ENCODE measurements at regions not wholly inside any gene's neighbourhood (a gene's known extent, or its start where the extent isn't known, plus 50 kb on each side); places are given as distances from the start of the nearest gene placed in this dataset.
"Not testable (repeated sequence)": the region's sequence is repeated elsewhere in the genome, so short reads cannot be mapped to it uniquely, and the experiment has no call there.

DNA sequence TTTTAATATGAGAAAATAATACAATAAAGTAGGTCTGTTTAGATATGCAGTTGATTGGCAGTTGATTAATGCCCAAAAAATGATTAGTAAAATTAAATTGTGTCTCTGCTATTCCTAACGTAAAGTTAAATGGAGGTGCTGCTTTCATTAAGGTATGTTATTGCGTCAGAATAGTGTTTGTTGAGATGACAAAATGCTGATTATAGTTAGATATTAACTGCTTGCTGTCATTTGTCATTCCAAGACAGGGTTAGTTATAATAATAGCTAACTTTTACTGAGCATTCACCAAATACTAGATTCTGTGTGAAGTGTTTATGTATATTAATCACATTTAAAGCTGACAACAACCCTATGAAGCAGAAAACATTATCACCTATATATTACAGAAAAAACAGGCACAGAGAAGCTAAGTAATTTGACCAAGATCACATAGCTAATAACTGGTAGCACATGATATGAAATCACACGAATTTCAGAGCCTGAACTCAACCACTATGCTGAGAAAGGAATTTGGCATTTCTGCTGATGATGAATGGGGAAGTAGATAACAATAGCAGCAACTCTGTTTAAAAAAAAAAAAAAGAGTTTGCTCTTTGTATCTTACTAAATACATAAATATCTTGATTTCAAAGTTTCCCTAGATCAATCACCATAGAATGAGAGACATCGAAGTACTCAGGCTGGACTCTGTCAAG, 59.7 kb upstream of the WDR44 start:
- H3K27ac ChIP-seq (ENCODE audit: low read depth, low read length): no peak overlapping the region
- H3K36me3 ChIP-seq (ENCODE audit: control insufficient read depth in 3 of 3, insufficient read depth in 3 of 3, low read length in 3 of 3): no peaks in the 10 kb centered on the region
- no peaks in the 10 kb centered on the region for H3K9me3 ChIP-seq (ENCODE audit: control insufficient read depth in 3 of 3, low read length in 3 of 3)
- no peak overlapping the region for H3K4me3 ChIP-seq (ENCODE audit: low read length in 3 of 3)
- no peaks in the 10 kb centered on the region for H3K4me1 ChIP-seq (ENCODE audit: control insufficient read depth in 3 of 3, insufficient read depth in 3 of 3, low read length in 3 of 3)
- no peaks in the 10 kb centered on the region for H3K27me3 ChIP-seq (ENCODE audit: control insufficient read depth in 3 of 3, insufficient read depth in 3 of 3, low read length in 3 of 3)
- H3K9ac ChIP-seq (ENCODE audit: low read depth in 1 of 3, low read length in 3 of 3): no peak overlapping the region

DNA sequence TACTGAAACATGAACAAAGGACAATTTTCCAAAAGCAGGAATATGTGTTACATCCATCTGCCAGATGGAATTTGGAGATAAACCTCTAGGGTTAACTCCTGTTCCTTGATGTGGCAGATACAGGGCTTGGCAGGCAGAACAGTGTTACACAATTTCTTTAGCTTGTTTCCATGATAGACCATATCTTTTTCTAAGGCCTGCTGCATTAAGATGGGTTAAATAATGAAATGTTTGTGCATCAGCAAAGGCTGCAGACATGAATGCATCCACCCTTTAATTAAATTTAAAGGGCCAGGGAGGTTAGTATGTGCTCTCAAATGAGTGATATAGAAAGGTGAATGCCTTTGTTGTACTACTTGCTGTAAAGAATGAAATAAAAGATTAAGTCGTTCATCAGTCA, 50.1 kb upstream of the WDR44 start:
- not testable (repeated sequence) for H3K9me3 ChIP-seq (ENCODE audit: control insufficient read depth in 3 of 3, low read length in 3 of 3); H3K27me3 ChIP-seq (ENCODE audit: control insufficient read depth in 3 of 3, insufficient read depth in 3 of 3, low read length in 3 of 3); H3K4me3 ChIP-seq (ENCODE audit: low read length in 3 of 3); H3K9ac ChIP-seq (ENCODE audit: low read depth in 1 of 3, low read length in 3 of 3); H3K36me3 ChIP-seq (ENCODE audit: control insufficient read depth in 3 of 3, insufficient read depth in 3 of 3, low read length in 3 of 3); H3K27ac ChIP-seq (ENCODE audit: low read depth, low read length); H3K4me1 ChIP-seq (ENCODE audit: control insufficient read depth in 3 of 3, insufficient read depth in 3 of 3, low read length in 3 of 3)
